Activated T-cell treated with anti-CD3 and anti-CD28 coated beads, Interleukin-2, amount 50 U/mL, for 4 hours (primary cell): ENCODE measurements at regions not wholly inside any gene's neighbourhood (a gene's known extent, or its start where the extent isn't known, plus 50 kb on each side); places are given as distances from the start of the nearest gene placed in this dataset.
"Not testable (repeated sequence)": the region's sequence is repeated elsewhere in the genome, so short reads cannot be mapped to it uniquely, and the experiment has no call there.

Experiments
- ATAC-seq, 2 donors: fragments of 200-7000 bp; cut with Tn5 transposase; one replicate each; pipeline ENCODE4 v1.10.0; 2021
- DNase-seq: peaks from one replicate; pipeline ENCODE4 v3.0.0-alpha.2; 2020
- H3K27me3 Mint-ChIP-seq: one replicate; pipeline ENCODE4 v1.8.0; 2021; ENCODE audit warnings: low read depth, mixed read lengths
- H3K36me3 Mint-ChIP-seq: one replicate; pipeline ENCODE4 v1.8.0; 2022; ENCODE audit warnings: mixed read lengths; ENCODE audit not compliant: insufficient read depth
- H3K4me1 Mint-ChIP-seq: one replicate; pipeline ENCODE4 v1.8.0; 2021; ENCODE audit warnings: low read depth, mixed read lengths
- H3K4me3 Mint-ChIP-seq: one replicate; pipeline ENCODE4 v1.8.0; 2021; ENCODE audit warnings: mild to moderate bottlenecking, moderate library complexity, mixed read lengths
- H3K9me3 Mint-ChIP-seq: one replicate; pipeline ENCODE4 v1.8.0; 2021; ENCODE audit warnings: mixed read lengths

DNA sequence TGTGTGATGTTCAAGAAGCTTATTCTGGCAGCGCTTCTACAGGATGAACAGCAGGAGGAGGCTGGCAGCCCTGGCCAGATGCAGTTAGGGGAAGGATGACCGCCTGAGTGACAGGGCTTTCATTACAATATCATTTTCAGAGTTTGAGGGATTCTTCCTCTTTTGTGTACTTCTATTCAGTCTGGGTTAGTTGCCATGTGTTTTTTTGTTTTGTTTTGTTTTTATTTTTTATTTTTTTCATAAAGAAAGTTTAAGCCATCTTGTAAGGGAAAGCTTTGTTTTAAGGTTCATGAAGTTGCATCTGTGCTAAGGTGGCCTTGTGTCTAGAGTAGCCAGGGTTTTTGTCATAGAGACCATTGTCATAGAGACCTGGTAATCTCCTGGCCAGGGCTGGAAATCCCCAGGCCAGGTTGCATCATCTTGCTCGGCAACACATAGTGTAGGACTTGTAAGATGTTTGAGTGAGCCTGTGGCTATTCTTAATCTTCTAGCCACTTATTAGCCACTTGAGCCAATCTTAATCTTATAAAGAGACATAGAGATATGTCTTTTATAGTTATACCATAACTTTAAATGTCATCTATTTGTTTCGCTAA, 230.5 kb upstream of the TMEM229A start:
- Mint-ChIP-seq H3K9me3 (peaks cover 4% of the 10 kb centered on the region), H3K36me3 (no peaks in the 10 kb centered on the region), H3K4me1 (no peaks in the 10 kb centered on the region), H3K4me3 (no peak overlapping the region), H3K27me3 (no peaks in the 10 kb centered on the region)
- no peak for DNase-seq
- no peak for ATAC-seq

DNA sequence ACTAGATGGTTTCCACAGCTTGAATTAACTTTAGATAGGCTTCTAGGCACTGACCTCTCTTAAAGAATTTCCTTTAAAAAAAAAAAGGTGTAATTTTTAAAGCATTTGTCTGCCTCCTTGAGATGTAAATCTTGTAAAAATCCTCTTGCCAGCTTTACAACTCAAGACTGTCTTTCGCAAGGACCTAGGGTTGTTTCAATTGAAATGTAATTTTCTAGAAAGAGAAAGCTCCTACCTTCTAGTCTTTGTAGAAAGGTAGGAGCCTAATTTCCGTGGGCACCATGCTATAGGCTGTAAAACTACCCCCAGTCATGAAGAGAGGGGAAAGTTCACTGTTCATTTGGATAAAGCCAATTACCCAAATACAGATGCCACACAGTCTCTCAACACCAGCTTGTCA, 228.8 kb upstream of the TMEM229A start:
- H3K27me3 Mint-ChIP-seq = no peaks in the 10 kb centered on the region
- peaks cover 4% of the 10 kb centered on the region for H3K9me3 Mint-ChIP-seq
- DNase-seq (no peak), ATAC-seq (no peak)
- no peaks in the 10 kb centered on the region for H3K36me3 Mint-ChIP-seq
- no peaks in the 10 kb centered on the region for H3K4me1 Mint-ChIP-seq
- no peak overlapping the region for H3K4me3 Mint-ChIP-seq

DNA sequence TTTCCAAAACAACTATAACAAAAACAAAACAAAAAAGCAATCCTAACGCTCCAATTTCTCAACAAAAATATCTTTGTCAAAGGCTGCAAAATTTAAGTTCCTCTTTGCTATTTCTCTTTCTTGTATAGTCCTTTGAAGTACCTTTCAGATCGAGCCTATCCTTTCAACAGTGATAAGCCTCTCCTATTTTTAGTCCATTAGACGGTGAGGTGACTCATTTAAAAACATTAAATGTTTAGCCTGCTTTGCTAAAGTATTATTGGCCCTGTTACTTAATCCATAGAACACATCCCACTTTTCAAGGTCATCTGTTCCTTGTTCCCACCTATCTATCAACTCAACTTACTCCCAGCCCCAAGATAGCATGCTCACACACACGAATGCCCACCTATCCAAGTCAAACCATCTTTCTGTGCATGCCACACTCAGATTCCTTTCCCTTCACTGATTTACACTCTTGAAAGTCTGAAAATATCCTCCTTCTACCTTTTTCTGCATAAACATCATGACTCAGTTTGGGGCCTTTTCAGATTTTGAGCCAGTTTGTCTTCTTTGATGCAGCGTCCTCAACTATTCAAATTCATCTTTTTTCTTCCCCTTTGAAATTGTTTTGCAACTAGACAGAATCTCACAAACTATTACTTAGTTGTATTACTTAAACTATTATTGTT, 224.9 kb upstream of the TMEM229A start:
- Mint-ChIP-seq H3K4me3 (no peak overlapping the region), H3K27me3 (no peaks in the 10 kb centered on the region), H3K36me3 (no peaks in the 10 kb centered on the region), H3K9me3 (peaks cover 12% of the 10 kb centered on the region), H3K4me1 (no peaks in the 10 kb centered on the region)
- ATAC-seq = no peak
- DNase-seq = no peak

DNA sequence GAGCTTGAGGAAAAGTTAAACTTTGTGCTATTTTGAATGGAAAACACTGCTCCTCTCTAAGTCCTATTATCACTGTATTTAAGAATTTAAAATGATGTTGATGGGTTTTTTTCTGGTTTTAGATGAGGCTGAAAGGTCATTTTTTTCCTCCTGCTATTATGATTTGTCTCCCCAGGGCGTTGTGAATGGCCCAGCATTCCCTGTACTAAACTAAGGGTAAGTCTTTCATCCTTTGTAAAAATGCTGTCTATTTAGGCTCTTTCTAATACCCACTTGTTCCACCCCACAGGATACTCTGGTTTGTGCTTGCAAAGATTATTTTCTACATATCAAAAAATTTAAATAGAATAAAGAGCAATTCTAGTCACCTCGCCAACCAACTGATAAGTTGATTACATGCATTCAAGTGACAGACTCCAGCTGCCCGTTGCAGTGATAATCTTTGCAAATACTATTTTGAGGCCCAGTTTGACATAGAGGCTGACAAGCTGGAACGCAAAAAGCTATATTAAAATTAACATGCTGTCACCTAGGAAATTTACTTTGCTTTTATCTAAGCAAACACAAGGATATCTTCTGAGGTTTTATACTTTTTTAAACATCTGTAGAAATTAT, 222.3 kb upstream of the TMEM229A start:
- Mint-ChIP-seq H3K36me3 (no peaks in the 10 kb centered on the region), H3K4me1 (no peaks in the 10 kb centered on the region), H3K27me3 (no peaks in the 10 kb centered on the region), H3K9me3 (peaks cover 12% of the 10 kb centered on the region), H3K4me3 (no peak overlapping the region)
- DNase-seq (no peak), ATAC-seq (no peak)

DNA sequence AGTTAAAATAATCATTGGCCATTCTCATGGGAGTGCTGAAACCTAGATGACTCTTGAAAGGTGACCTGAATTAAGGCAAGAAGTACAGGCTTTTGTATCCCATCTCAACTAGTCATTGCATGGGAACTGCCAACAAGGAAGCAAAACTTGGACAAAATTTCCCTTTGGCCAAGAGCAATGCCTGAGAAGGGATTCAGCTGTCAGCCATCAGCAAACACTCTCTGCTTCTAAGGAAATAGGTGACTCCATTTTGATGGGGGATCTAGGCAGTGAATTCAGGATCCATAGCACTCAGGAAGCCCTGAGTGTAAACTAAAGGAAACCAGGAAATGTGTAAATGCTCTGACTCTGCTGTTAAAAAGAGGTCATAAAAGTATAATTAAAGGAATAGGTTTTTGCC, 221.5 kb upstream of the TMEM229A start:
- Mint-ChIP-seq H3K27me3 (no peaks in the 10 kb centered on the region), H3K36me3 (no peaks in the 10 kb centered on the region), H3K4me1 (no peaks in the 10 kb centered on the region), H3K9me3 (peaks cover 10% of the 10 kb centered on the region), H3K4me3 (no peak overlapping the region)
- ATAC-seq (no peak), DNase-seq (no peak)

DNA sequence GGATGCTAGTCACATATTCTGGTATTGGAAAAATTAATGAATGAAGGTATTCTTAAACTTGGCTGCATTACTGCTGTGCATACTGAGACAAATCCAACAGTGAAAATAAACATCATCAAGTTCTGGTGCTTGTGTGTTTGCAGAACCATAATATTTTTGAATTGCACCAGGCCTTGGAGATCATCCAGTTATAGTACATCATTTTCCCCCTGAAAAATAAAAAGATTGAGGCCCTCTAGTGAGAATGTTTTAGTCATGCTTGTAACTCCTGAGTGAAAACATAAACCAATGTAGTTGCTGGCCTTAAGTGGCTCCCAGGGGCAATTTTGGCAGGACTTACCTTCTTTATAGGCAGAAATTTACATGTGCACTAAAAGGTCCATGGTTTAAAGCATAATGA, 218.8 kb upstream of the TMEM229A start:
- Mint-ChIP-seq H3K27me3 (no peaks in the 10 kb centered on the region), H3K9me3 (peaks cover 8% of the 10 kb centered on the region), H3K4me3 (no peak overlapping the region), H3K36me3 (no peaks in the 10 kb centered on the region), H3K4me1 (no peaks in the 10 kb centered on the region)
- no peak for DNase-seq
- no peak for ATAC-seq

DNA sequence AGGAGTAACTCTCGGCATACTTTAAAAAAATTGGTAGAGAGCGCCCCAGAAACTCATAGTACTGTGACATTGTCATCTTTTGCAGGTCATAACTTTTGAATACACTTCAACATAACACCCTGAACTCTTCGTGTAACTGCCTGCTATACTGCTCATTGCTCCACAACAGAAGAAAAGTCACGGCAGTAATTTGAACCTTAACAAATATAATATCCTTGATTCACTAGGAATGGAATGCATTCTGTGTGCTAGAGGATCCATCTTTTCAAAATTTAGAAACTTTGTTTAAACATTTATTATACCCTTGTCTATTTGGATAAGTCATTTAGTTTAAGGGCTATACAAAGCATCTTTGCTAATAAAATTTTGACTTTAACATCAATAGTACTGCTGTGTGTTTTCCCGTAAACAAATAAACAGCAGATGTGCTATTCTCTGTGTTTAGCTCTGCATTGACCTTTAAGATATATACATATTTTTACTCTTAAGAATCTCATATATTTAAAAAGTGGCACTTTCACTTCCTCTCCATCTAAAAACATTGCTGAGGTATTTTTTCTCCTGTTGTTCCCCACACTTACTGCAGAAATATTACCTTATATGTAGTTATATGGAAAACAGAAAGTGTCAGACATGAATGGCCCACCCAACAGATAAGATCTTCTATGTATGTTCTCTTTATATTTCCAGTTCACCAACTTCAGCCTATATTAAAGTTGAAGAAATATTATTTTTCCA, 217.6 kb upstream of the TMEM229A start:
- no peaks in the 10 kb centered on the region for H3K4me1 Mint-ChIP-seq
- peaks cover 8% of the 10 kb centered on the region for H3K9me3 Mint-ChIP-seq
- H3K4me3 Mint-ChIP-seq = no peak overlapping the region
- no peaks in the 10 kb centered on the region for H3K27me3 Mint-ChIP-seq
- DNase-seq = no peak
- H3K36me3 Mint-ChIP-seq = no peaks in the 10 kb centered on the region
- ATAC-seq = no peak

DNA sequence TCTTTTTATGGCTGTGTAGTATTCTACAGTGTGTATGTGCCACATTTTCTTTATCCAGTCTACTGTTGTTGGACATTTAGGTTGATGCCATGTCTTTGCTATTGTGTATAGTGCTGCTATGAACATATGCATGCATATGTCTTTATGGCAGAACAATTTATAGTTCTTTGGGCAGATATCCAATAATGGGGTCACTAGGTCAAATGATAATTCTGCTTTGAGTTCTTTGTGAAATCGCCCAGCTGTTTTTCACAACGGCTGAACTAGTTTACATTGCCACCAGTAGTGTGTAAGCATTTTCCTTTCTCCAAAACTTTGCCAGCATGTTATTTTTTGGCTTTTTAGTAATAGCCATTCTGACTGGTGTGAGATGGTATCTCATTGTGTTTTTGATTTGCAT, 214.8 kb upstream of the TMEM229A start:
- Mint-ChIP-seq H3K36me3 (no peaks in the 10 kb centered on the region), H3K9me3 (no peaks in the 10 kb centered on the region), H3K4me3 (no peak overlapping the region), H3K4me1 (no peaks in the 10 kb centered on the region), H3K27me3 (no peaks in the 10 kb centered on the region)
- no peak for DNase-seq
- ATAC-seq = no peak

DNA sequence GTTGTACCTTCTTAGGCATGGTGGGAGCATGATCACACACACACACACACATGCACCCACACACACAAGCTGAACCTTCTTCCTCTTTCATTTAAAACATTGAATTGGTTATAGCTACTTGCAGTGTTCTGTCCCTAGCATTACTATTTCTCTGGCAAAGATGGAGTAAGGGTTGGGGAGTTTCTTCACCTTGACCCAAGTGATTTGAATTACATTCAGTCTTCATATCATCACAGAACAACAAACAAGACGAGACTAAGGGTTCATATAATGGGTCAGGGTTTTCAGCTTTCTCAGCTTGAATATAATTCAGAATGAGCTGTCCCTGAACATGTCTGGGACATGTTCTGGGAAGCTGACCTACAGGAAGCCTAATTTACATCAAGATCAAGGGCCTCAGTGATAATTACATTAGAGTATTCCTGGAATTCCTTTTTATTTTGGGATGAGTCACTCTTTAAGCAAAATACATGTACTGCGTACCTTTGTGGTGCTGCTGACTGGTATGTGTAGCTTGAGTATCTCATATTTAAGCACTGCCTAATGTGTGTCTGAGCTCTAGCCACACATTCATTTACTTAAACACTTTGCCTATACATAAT, 213.5 kb upstream of the TMEM229A start:
- Mint-ChIP-seq H3K4me1 (no peaks in the 10 kb centered on the region), H3K36me3 (no peaks in the 10 kb centered on the region), H3K9me3 (no peaks in the 10 kb centered on the region), H3K4me3 (no peak overlapping the region), H3K27me3 (no peaks in the 10 kb centered on the region)
- ATAC-seq = no peak
- DNase-seq = no peak

DNA sequence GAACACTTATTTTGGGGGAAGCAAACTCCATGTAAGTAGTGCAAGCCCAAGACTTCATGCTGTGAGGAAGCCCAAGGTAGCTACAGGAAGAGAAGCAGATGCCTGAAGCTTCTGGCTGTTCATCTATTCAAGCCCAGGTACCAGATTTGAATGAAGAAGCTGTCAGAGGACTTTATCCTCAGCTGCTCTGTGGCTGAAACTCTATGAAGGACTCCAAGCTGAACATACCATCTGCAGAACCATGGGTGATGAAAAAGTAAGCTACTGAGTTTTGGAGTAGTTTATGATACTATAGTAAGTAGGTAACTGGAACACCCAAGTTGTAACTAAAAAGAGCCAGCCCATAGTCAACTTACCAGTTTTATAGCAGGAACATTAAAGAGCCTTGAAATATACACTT, 211.6 kb upstream of the TMEM229A start:
- H3K9me3 Mint-ChIP-seq = not testable (repeated sequence)

DNA sequence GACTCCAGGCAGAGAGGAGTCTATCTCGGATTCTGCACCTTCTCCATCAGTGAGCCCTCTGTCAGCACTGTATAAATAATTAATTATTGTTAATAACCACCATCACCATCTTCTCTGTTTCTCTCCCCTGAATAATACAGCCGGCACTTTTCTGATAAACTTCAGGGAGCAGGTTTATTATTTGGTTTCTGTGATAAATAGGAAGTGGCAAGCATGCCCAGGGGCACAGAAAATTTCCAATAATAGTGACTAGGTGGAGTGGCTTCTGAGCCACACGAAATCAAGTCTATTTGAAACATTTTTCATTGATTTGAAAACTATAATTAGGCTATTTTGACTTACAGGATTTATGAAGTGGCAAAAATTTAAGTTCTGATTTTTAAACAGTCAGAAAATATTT, 186.8 kb upstream of the TMEM229A start:
- H3K36me3 Mint-ChIP-seq = no peaks in the 10 kb centered on the region
- H3K9me3 Mint-ChIP-seq = peaks cover 13% of the 10 kb centered on the region
- no peak for ATAC-seq
- H3K27me3 Mint-ChIP-seq = no peaks in the 10 kb centered on the region
- H3K4me3 Mint-ChIP-seq = no peak overlapping the region
- no peak for DNase-seq
- no peaks in the 10 kb centered on the region for H3K4me1 Mint-ChIP-seq

More for the DNA sequence above, 211.6 kb upstream of the TMEM229A start:
- DNase-seq, H3K36me3 Mint-ChIP-seq, H3K27me3 Mint-ChIP-seq, H3K4me1 Mint-ChIP-seq, H3K4me3 Mint-ChIP-seq, ATAC-seq: not testable (repeated sequence)

DNA sequence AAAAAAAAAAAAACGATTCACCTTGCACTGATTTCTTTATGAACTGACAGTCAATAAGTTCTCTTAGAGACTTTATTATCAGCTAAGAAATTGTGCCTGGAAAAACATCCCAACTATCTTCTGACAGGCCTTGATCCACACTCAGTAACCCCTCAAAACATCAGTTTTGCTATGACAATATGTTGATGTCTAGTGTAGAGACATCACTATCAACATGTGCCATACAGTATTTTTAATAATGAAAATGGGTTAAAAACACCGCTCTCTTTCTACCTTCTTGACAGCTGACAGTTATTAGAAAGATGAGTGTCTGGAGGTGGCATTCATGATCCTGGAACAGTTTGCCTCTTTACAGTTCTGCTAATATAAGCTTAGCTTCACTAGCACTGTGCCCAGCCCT, 175.8 kb upstream of the TMEM229A start:
- H3K36me3 Mint-ChIP-seq = no peaks in the 10 kb centered on the region
- no peaks in the 10 kb centered on the region for H3K27me3 Mint-ChIP-seq
- no peak for ATAC-seq
- H3K9me3 Mint-ChIP-seq = peaks cover 3% of the 10 kb centered on the region
- no peak overlapping the region for H3K4me3 Mint-ChIP-seq
- no peak for DNase-seq
- H3K4me1 Mint-ChIP-seq = no peaks in the 10 kb centered on the region

DNA sequence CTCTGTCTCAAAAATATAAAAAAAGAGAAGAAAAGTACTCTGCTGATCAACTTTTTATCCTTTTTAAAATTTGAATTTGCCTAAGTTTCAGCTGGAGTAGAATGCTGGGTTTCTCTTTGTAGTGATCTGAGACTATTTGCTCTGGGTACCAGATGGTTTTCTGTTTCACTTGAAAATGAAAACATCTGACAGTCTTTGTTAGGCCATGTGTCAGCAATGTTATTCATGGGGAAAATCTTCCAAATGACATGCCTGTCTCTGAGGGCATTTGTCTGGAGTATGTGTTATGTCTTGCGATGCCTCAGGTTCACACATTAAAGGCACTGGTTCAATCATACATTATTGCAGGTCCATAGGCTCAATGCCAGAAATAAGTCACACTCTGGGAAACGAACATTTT, 175.3 kb upstream of the TMEM229A start:
- no peaks in the 10 kb centered on the region for H3K36me3 Mint-ChIP-seq
- H3K9me3 Mint-ChIP-seq = peaks cover 3% of the 10 kb centered on the region
- H3K27me3 Mint-ChIP-seq = no peaks in the 10 kb centered on the region
- no peak overlapping the region for H3K4me3 Mint-ChIP-seq
- H3K4me1 Mint-ChIP-seq = no peaks in the 10 kb centered on the region
- DNase-seq (no peak), ATAC-seq (no peak)

DNA sequence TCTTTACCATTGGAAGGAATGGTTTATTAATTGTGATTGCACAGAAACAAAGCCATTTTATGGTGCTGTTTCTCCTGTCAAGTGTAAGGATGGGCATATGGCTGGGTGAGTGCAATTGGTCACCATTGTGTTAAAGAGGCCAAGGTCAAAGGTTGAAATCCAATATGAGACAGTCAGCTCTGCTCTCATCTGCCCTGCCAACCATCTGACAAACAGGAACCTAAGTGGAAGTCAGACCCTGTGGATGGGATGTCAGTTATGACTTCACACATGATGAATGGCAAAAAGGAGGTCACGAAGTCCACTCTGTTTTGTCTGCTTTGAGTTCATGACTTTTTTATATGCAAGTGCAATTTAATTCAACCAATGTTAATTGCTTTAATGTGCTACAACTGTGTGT, 172.7 kb upstream of the TMEM229A start:
- ATAC-seq = no peak
- H3K4me1 Mint-ChIP-seq = no peaks in the 10 kb centered on the region

More for the DNA sequence above, 172.7 kb upstream of the TMEM229A start:
- no peaks in the 10 kb centered on the region for H3K36me3 Mint-ChIP-seq
- H3K9me3 Mint-ChIP-seq = no peaks in the 10 kb centered on the region
- H3K4me3 Mint-ChIP-seq = no peak overlapping the region
- DNase-seq = no peak
- no peaks in the 10 kb centered on the region for H3K27me3 Mint-ChIP-seq
